Ishikawa (cell line): ENCODE measurements at regions not wholly inside any gene's neighbourhood (a gene's known extent, or its start where the extent isn't known, plus 50 kb on each side); places are given as distances from the start of the nearest gene placed in this dataset.

Experiments
- CEBPB ChIP-seq: IDR thresholded peaks from 2 replicates; pipeline ENCODE4 v1.6.1; 2012
- CREB1 ChIP-seq: IDR thresholded peaks from 2 replicates; pipeline ENCODE4 v1.6.1; 2012; ENCODE audit warnings: low read depth
- EGR1 ChIP-seq: IDR thresholded peaks from 2 replicates; pipeline ENCODE4 v1.6.1; 2012
- EP300 ChIP-seq: IDR thresholded peaks from 2 replicates; pipeline ENCODE4 v1.6.1; 2012; ENCODE audit warnings: borderline replicate concordance
- FOXM1 ChIP-seq: IDR thresholded peaks from 2 replicates; pipeline ENCODE4 v1.6.1; 2012; ENCODE audit warnings: low read depth, borderline replicate concordance
- NFIC ChIP-seq: IDR thresholded peaks from 2 replicates; pipeline ENCODE4 v1.6.1; 2012
- RAD21 ChIP-seq: IDR thresholded peaks from 2 replicates; pipeline ENCODE4 v1.6.1; 2012; ENCODE audit warnings: low read depth
- REST ChIP-seq: IDR thresholded peaks from 2 replicates; pipeline ENCODE4 v1.6.1; 2012; ENCODE audit warnings: low read depth, mild to moderate bottlenecking
- TAF1 ChIP-seq: IDR thresholded peaks from 2 replicates; pipeline ENCODE4 v1.6.1; 2012; ENCODE audit warnings: low read depth, mild to moderate bottlenecking
- TCF12 ChIP-seq: IDR thresholded peaks from 2 replicates; pipeline ENCODE4 v1.6.1; 2012; ENCODE audit warnings: low read depth
- TEAD4 ChIP-seq: IDR thresholded peaks from 2 replicates; pipeline ENCODE4 v1.6.1; 2012
- YY1 ChIP-seq: IDR thresholded peaks from 2 replicates; pipeline ENCODE4 v1.6.1; 2012; ENCODE audit warnings: low read depth
- ZBTB7A ChIP-seq: IDR thresholded peaks from 2 replicates; pipeline ENCODE4 v1.6.1; 2012; ENCODE audit warnings: low read depth
- TF ChIP-seq, protein P1 (sequence below): IDR thresholded peaks from 2 replicates; pipeline ENCODE4 v1.6.1; 2012
- TF ChIP-seq, protein P2 (sequence below): IDR thresholded peaks from 2 replicates; pipeline ENCODE4 v1.6.1; 2012

DNA sequence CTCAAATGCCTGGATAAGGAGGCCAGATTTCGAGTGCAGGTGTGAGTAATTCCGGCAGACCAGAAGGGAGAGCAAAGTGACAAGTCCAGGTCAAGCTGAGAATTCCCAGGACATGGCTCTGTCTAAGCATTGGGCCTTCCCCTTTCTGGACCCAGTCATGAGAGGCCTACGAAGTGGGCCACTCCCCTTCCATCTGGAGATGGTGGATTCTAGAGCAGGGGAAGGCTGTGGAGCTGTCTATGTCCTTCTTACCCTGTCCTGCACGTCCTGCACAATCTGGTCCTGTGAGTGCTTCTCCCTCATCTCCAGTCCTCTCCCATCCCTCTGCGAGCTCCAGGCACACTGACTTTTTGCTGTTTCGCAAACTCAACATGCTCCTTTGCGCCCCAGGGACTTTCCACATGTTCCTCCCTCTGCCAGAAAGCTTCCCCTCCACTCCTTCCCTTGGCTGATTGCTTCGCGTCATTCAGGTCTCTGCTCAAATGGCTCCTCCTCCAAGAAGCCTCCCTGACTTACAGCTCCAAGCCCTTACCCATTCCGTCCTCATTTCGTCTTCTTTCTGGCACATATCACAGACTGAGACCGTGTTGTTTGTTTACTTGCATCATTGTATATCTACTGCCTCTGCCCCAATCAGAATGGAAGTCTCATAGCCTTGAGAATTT is 193.2 kb downstream of the URI1 start:
- TF ChIP-seq, protein P1, sequence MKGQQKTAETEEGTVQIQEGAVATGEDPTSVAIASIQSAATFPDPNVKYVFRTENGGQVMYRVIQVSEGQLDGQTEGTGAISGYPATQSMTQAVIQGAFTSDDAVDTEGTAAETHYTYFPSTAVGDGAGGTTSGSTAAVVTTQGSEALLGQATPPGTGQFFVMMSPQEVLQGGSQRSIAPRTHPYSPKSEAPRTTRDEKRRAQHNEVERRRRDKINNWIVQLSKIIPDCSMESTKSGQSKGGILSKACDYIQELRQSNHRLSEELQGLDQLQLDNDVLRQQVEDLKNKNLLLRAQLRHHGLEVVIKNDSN, result no peak
- TF ChIP-seq RAD21 (no peak), EGR1 (no peak), TCF12 (no peak), FOXM1 (no peak), CEBPB (no peak), YY1 (no peak), NFIC (no peak), EP300 (no peak), CREB1 (no peak), TAF1 (no peak), TEAD4 (no peak), ZBTB7A (no peak), REST (no peak)
- TF ChIP-seq, protein P2, sequence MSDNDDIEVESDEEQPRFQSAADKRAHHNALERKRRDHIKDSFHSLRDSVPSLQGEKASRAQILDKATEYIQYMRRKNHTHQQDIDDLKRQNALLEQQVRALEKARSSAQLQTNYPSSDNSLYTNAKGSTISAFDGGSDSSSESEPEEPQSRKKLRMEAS, result no peak

DNA sequence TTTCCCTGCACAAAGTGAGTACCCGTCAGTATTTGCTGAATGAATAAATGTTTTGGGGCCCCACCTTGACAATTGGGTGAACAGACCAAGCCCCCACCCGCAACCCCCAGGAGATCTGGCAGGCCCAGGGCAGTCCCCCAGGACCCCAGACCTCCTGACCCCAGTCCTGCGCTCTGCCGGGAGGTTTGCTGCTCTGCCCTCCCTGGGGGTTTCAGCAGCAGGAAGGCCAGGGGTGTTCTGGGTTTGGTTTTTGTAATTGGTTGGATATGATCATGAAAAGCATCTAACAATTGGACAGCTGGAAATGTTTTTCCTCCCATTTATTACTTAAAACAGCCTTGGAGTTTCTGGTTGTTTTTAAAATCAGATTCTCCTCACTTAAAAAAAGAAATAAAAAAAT is 193.8 kb downstream of the URI1 start:
- TF ChIP-seq TAF1 (no peak), TCF12 (no peak), REST (no peak)

- no peak for TF ChIP-seq REST
- TF ChIP-seq TCF12, result no peak
- no peak for TF ChIP-seq ZBTB7A
- no peak for TF ChIP-seq RAD21
- TF ChIP-seq CREB1, result no peak
- TF ChIP-seq, protein P2, result no peak
- TF ChIP-seq NFIC, result no peak
- TF ChIP-seq CEBPB, result no peak
- no peak for TF ChIP-seq EGR1
- TF ChIP-seq TEAD4, result no peak
- TF ChIP-seq YY1, result no peak
- TF ChIP-seq, protein P1, result no peak
- TF ChIP-seq FOXM1, result no peak
- no peak for TF ChIP-seq TAF1
These were observed 194.7 kb downstream of the URI1 start for GRCh38 chr19:30136611-30137195.

- TF ChIP-seq TCF12, result no peak
- no peak for TF ChIP-seq NFIC
- TF ChIP-seq RAD21, result no peak
- no peak for TF ChIP-seq FOXM1
- no peak for TF ChIP-seq YY1
- no peak for TF ChIP-seq TAF1
- no peak for TF ChIP-seq TEAD4
- TF ChIP-seq EP300, result no peak
- TF ChIP-seq CREB1, result no peak
- TF ChIP-seq REST, result no peak
- TF ChIP-seq EGR1, result no peak
- TF ChIP-seq, protein P1, result no peak
These were observed 195.7 kb downstream of the URI1 start for GRCh38 chr19:30137747-30138146.
